K562 (cell line): ENCODE measurements at regions not wholly inside any gene's neighbourhood (a gene's known extent, or its start where the extent isn't known, plus 50 kb on each side); places are given as distances from the start of the nearest gene placed in this dataset.

Source experiments
- HMG20A ChIP-seq: fragments of 450-650 bp; formaldehyde crosslinking; conservative IDR thresholded peaks from 2 replicates; pipeline ENCODE4 v1.4.0; 2020; ENCODE audit warnings: mild to moderate bottlenecking, mixed read lengths
- MIER1 ChIP-seq: fragments of 450-650 bp; IDR thresholded peaks from 2 replicates; pipeline ENCODE4 v1.6.1; 2016; ENCODE audit warnings: antibody characterized with exemption, mild to moderate bottlenecking, low read depth
- NRF1 ChIP-seq, 2 experiments: fragments of 450-650 bp; IDR thresholded peaks in 1 of 2; conservative IDR thresholded peaks in 1 of 2; 2 replicates each; pipeline ENCODE4 v1.6.1; 2014; ENCODE audit warnings: mild to moderate bottlenecking in 2 of 2
- RBM39 ChIP-seq: fragments of 200-400 bp; formaldehyde crosslinking; optimal IDR thresholded peaks from 2 replicates; pipeline ENCODE3; 2018; ENCODE audit warnings: low read depth, low read length
- SNRNP70 ChIP-seq: fragments of 200-400 bp; formaldehyde crosslinking; optimal IDR thresholded peaks from 2 replicates; pipeline ENCODE3; 2017; ENCODE audit warnings: low read depth, low read length
- ZNF121 ChIP-seq: sonication (generic); formaldehyde crosslinking; conservative IDR thresholded peaks from 2 replicates; pipeline ENCODE4 v1.8.0; 2022; ENCODE audit warnings: missing genetic modification reagents
- ZNF146 ChIP-seq: IDR thresholded peaks from one replicate; pipeline ENCODE4 v1.6.1; 2018; ENCODE audit warnings: missing compliant biosample characterization; ENCODE audit not compliant: unreplicated experiment
- TF ChIP-seq, protein P1 (sequence below): sonication (generic); formaldehyde crosslinking; IDR thresholded peaks from 2 replicates; pipeline ENCODE4 v1.8.1; 2023; ENCODE audit warnings: missing genetic modification reagents, mild to moderate bottlenecking, borderline replicate concordance
- TF ChIP-seq, protein P2 (sequence below): fragments of 200-800 bp; sonication (Bioruptor generic); IDR thresholded peaks from 2 replicates; pipeline ENCODE4 v1.6.1; 2016; ENCODE audit warnings: missing genetic modification characterization, missing compliant biosample characterization
- TF ChIP-seq, protein P3 (sequence below): fragments of 250-450 bp; sonication (Bioruptor Pico); IDR thresholded peaks from 2 replicates; pipeline ENCODE4 v1.8.0; 2022; ENCODE audit warnings: moderate library complexity, mild to moderate bottlenecking, inconsistent platforms
- TF ChIP-seq, protein P4 (sequence below): sonication (generic); formaldehyde crosslinking; IDR thresholded peaks from 2 replicates; pipeline ENCODE4 v1.8.0; 2022; ENCODE audit warnings: missing genetic modification reagents, mild to moderate bottlenecking, borderline replicate concordance

DNA sequence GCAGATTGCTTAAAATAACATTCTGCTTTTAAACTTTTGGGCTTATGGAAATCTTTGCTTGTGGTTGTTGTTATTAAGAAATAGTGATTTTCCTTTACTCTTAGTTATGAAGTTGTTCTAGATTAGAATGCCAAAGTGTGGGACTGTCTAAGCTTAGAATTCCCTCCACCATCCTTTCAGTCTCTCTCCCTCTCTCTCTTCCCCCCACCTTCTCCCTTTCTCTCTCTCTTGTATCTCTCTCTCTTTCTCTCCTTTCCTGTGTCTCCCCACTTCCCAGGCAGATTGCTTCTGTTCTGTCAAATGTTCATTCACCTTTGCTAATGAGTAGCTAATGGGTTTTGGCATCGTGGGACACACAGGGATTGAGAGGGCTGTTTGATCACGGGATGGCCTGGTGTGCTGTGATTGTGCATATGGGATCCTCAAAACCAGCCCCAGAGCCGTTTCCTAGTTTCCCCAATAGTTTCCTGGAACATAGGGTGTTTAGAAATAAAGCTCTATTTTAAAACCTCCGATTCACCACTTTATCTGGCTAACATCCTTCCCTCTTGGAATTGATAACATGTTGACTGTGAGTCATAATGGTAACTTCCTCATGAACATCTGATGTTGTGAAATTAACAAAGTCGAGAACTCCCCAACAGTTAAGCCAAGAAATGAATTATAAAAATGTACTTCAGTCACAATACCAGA lies 502.6 kb downstream of the TMEM114 start (continued):
- TF ChIP-seq, protein P1, sequence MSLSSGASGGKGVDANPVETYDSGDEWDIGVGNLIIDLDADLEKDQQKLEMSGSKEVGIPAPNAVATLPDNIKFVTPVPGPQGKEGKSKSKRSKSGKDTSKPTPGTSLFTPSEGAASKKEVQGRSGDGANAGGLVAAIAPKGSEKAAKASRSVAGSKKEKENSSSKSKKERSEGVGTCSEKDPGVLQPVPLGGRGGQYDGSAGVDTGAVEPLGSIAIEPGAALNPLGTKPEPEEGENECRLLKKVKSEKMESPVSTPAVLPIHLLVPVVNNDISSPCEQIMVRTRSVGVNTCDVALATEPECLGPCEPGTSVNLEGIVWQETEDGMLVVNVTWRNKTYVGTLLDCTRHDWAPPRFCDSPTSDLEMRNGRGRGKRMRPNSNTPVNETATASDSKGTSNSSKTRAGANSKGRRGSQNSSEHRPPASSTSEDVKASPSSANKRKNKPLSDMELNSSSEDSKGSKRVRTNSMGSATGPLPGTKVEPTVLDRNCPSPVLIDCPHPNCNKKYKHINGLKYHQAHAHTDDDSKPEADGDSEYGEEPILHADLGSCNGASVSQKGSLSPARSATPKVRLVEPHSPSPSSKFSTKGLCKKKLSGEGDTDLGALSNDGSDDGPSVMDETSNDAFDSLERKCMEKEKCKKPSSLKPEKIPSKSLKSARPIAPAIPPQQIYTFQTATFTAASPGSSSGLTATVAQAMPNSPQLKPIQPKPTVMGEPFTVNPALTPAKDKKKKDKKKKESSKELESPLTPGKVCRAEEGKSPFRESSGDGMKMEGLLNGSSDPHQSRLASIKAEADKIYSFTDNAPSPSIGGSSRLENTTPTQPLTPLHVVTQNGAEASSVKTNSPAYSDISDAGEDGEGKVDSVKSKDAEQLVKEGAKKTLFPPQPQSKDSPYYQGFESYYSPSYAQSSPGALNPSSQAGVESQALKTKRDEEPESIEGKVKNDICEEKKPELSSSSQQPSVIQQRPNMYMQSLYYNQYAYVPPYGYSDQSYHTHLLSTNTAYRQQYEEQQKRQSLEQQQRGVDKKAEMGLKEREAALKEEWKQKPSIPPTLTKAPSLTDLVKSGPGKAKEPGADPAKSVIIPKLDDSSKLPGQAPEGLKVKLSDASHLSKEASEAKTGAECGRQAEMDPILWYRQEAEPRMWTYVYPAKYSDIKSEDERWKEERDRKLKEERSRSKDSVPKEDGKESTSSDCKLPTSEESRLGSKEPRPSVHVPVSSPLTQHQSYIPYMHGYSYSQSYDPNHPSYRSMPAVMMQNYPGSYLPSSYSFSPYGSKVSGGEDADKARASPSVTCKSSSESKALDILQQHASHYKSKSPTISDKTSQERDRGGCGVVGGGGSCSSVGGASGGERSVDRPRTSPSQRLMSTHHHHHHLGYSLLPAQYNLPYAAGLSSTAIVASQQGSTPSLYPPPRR: no peak
- TF ChIP-seq MIER1 (no peak), NRF1 (conservative IDR thresholded peaks at IDR 0.05 in 1 of 2, IDR thresholded peaks at IDR 0.05 in 1 of 2) (no peak), RBM39 (no peak), SNRNP70 (no peak), HMG20A (CRISPR knock-in tag) (no peak), ZNF146 (CRISPR knock-in tag) (no peak), ZNF121 (CRISPR knock-in tag) (no peak)
- TF ChIP-seq, protein P2, sequence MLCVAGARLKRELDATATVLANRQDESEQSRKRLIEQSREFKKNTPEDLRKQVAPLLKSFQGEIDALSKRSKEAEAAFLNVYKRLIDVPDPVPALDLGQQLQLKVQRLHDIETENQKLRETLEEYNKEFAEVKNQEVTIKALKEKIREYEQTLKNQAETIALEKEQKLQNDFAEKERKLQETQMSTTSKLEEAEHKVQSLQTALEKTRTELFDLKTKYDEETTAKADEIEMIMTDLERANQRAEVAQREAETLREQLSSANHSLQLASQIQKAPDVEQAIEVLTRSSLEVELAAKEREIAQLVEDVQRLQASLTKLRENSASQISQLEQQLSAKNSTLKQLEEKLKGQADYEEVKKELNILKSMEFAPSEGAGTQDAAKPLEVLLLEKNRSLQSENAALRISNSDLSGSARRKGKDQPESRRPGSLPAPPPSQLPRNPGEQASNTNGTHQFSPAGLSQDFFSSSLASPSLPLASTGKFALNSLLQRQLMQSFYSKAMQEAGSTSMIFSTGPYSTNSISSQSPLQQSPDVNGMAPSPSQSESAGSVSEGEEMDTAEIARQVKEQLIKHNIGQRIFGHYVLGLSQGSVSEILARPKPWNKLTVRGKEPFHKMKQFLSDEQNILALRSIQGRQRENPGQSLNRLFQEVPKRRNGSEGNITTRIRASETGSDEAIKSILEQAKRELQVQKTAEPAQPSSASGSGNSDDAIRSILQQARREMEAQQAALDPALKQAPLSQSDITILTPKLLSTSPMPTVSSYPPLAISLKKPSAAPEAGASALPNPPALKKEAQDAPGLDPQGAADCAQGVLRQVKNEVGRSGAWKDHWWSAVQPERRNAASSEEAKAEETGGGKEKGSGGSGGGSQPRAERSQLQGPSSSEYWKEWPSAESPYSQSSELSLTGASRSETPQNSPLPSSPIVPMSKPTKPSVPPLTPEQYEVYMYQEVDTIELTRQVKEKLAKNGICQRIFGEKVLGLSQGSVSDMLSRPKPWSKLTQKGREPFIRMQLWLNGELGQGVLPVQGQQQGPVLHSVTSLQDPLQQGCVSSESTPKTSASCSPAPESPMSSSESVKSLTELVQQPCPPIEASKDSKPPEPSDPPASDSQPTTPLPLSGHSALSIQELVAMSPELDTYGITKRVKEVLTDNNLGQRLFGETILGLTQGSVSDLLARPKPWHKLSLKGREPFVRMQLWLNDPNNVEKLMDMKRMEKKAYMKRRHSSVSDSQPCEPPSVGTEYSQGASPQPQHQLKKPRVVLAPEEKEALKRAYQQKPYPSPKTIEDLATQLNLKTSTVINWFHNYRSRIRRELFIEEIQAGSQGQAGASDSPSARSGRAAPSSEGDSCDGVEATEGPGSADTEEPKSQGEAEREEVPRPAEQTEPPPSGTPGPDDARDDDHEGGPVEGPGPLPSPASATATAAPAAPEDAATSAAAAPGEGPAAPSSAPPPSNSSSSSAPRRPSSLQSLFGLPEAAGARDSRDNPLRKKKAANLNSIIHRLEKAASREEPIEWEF (CRISPR knock-in tag): no peak
- TF ChIP-seq, protein P3, sequence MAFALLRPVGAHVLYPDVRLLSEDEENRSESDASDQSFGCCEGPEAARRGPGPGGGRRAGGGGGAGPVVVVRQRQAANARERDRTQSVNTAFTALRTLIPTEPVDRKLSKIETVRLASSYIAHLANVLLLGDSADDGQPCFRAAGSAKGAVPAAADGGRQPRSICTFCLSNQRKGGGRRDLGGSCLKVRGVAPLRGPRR (CRISPR knock-in tag): no peak
- TF ChIP-seq, protein P4, sequence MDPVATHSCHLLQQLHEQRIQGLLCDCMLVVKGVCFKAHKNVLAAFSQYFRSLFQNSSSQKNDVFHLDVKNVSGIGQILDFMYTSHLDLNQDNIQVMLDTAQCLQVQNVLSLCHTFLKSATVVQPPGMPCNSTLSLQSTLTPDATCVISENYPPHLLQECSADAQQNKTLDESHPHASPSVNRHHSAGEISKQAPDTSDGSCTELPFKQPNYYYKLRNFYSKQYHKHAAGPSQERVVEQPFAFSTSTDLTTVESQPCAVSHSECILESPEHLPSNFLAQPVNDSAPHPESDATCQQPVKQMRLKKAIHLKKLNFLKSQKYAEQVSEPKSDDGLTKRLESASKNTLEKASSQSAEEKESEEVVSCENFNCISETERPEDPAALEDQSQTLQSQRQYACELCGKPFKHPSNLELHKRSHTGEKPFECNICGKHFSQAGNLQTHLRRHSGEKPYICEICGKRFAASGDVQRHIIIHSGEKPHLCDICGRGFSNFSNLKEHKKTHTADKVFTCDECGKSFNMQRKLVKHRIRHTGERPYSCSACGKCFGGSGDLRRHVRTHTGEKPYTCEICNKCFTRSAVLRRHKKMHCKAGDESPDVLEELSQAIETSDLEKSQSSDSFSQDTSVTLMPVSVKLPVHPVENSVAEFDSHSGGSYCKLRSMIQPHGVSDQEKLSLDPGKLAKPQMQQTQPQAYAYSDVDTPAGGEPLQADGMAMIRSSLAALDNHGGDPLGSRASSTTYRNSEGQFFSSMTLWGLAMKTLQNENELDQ (CRISPR knock-in tag): no peak
